ENCODE measurements at regions not wholly inside any gene's neighbourhood (a gene's known extent, or its start where the extent isn't known, plus 50 kb on each side); places are given as distances from the start of the nearest gene placed in this dataset.

DNA sequence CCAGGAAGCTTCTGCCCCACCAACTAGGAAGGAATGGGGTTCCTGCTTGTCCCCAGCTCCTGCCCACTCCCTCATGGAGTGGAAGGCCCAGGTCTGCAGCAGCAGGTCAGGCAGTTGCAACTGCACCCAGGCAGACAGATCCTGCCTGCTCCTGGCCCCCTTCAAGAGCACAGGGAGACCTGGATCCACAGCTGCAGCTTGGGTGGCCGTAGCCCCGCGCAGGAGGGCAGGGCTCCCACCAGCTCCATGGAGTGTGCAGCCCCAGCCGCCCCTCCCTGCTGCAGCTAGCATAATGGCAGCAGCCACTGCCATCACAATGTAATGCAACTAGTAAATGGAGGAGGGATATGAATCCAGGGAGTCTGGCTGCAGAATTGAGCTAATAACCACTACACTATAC, 187.5 kb upstream of the PLET1 start:
- Histone ChIP-seq H3K4me3 (ENCODE audit: low read length) (no peak overlapping the region), H3K4me1 (ENCODE audit: control insufficient read depth, low read length) (no peaks in the 10 kb centered on the region), H3K9me2 (replicated peaks; ENCODE audit: control insufficient read depth, low read length) (no peaks in the 10 kb centered on the region), H3K36me3 (ENCODE audit: control insufficient read depth, low read length) (no peaks in the 10 kb centered on the region), H3F3A (ENCODE audit: control insufficient read depth, insufficient read depth) (no peaks in the 10 kb centered on the region), H3K9me3 (ENCODE audit: control insufficient read depth, insufficient read depth, low read length) (no peaks in the 10 kb centered on the region), H3K79me2 (ENCODE audit: control insufficient read depth, low read length) (no peaks in the 10 kb centered on the region), H3K27me3 (ENCODE audit: control insufficient read depth, low read length) (no peaks in the 10 kb centered on the region), H3K4me2 (ENCODE audit: low read length) (no peak overlapping the region), H4K20me1 (ENCODE audit: control insufficient read depth, insufficient read depth, low read depth, low read length) (no peaks in the 10 kb centered on the region), H3K27ac (ENCODE audit: low read depth, low read length) (no peak overlapping the region)
- TF ChIP-seq, protein P1, sequence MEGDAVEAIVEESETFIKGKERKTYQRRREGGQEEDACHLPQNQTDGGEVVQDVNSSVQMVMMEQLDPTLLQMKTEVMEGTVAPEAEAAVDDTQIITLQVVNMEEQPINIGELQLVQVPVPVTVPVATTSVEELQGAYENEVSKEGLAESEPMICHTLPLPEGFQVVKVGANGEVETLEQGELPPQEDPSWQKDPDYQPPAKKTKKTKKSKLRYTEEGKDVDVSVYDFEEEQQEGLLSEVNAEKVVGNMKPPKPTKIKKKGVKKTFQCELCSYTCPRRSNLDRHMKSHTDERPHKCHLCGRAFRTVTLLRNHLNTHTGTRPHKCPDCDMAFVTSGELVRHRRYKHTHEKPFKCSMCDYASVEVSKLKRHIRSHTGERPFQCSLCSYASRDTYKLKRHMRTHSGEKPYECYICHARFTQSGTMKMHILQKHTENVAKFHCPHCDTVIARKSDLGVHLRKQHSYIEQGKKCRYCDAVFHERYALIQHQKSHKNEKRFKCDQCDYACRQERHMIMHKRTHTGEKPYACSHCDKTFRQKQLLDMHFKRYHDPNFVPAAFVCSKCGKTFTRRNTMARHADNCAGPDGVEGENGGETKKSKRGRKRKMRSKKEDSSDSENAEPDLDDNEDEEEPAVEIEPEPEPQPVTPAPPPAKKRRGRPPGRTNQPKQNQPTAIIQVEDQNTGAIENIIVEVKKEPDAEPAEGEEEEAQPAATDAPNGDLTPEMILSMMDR (IDR thresholded peaks at IDR 0.05; ENCODE audit: low read depth, low read length, poor library complexity, severe bottlenecking) = no peak
- no peak for TF ChIP-seq EZH2phosphoT487 (IDR thresholded peaks at IDR 0.05; ENCODE audit: borderline replicate concordance, low read length)

DNA sequence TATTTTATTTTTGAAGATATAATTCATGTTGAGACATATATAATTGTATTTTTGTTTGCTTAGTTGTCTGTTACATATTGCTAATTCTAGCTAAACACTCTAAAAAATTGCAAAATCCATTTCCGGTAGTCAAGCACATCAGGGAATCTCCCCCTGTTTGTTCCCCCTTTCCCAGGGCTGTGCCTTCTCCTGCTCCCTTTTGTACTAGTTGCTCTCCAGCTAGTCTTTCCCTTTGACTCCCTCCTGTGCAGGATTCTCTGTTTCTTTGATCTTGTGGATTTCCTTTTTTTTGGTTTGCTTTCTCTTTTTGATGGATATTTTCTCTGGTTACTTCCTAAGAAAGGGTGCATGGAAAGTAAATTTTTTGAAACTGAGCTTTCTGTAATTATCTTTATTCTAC, 188.1 kb upstream of the PLET1 start:
- H3K4me3 ChIP-seq (ENCODE audit: low read length) = no peak overlapping the region
- no peaks in the 10 kb centered on the region for H4K20me1 ChIP-seq (ENCODE audit: control insufficient read depth, insufficient read depth, low read depth, low read length)
- no peaks in the 10 kb centered on the region for H3K9me2 ChIP-seq (replicated peaks; ENCODE audit: control insufficient read depth, low read length)
- H3K27me3 ChIP-seq (ENCODE audit: control insufficient read depth, low read length) = no peaks in the 10 kb centered on the region
- TF ChIP-seq, protein P1 (IDR thresholded peaks at IDR 0.05; ENCODE audit: low read depth, low read length, poor library complexity, severe bottlenecking) = no peak
- TF ChIP-seq EZH2phosphoT487 (IDR thresholded peaks at IDR 0.05; ENCODE audit: borderline replicate concordance, low read length) = no peak
- no peaks in the 10 kb centered on the region for H3K79me2 ChIP-seq (ENCODE audit: control insufficient read depth, low read length)
- no peak overlapping the region for H3K27ac ChIP-seq (ENCODE audit: low read depth, low read length)
- H3K4me1 ChIP-seq (ENCODE audit: control insufficient read depth, low read length) = no peaks in the 10 kb centered on the region
- no peaks in the 10 kb centered on the region for H3F3A ChIP-seq (ENCODE audit: control insufficient read depth, insufficient read depth)
- no peaks in the 10 kb centered on the region for H3K36me3 ChIP-seq (ENCODE audit: control insufficient read depth, low read length)
- H3K4me2 ChIP-seq (ENCODE audit: low read length) = no peak overlapping the region
- H3K9me3 ChIP-seq (ENCODE audit: control insufficient read depth, insufficient read depth, low read length) = no peaks in the 10 kb centered on the region

DNA sequence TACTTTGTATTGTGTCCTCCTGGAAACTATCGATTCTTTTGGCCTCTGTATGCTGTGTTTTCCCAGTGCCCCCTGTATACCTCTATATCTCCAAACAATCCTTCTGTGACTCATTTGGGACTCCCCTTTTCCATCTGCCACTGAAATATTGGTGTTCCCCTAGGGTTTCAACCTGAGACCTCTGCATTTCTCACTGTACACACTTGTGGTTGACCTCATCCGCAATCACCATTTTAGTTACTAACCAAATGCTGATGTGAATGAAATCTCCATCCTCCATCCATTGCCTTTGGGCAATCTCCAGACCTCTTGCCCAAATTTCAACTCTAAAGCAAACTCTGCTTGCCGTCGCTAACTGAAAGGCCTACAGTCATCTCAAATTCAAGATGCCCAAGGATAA, 190.6 kb upstream of the PLET1 start:
- Histone ChIP-seq H3K9me3 (ENCODE audit: control insufficient read depth, insufficient read depth, low read length) (no peaks in the 10 kb centered on the region), H3K4me2 (ENCODE audit: low read length) (no peak overlapping the region)

More for the DNA sequence above, 190.6 kb upstream of the PLET1 start:
- Histone ChIP-seq H3K4me3 (ENCODE audit: low read length) (no peak overlapping the region), H3K4me1 (ENCODE audit: control insufficient read depth, low read length) (no peaks in the 10 kb centered on the region), H3K9me2 (replicated peaks; ENCODE audit: control insufficient read depth, low read length) (no peaks in the 10 kb centered on the region), H3K27me3 (ENCODE audit: control insufficient read depth, low read length) (no peaks in the 10 kb centered on the region), H3K36me3 (ENCODE audit: control insufficient read depth, low read length) (no peaks in the 10 kb centered on the region), H3F3A (ENCODE audit: control insufficient read depth, insufficient read depth) (no peaks in the 10 kb centered on the region), H3K27ac (ENCODE audit: low read depth, low read length) (no peak overlapping the region), H4K20me1 (ENCODE audit: control insufficient read depth, insufficient read depth, low read depth, low read length) (no peaks in the 10 kb centered on the region), H3K79me2 (ENCODE audit: control insufficient read depth, low read length) (no peaks in the 10 kb centered on the region)
- TF ChIP-seq EZH2phosphoT487 (IDR thresholded peaks at IDR 0.05; ENCODE audit: borderline replicate concordance, low read length) = no peak
- TF ChIP-seq, protein P1 (IDR thresholded peaks at IDR 0.05; ENCODE audit: low read depth, low read length, poor library complexity, severe bottlenecking) = no peak

Data from DOHH2 (cell line).